ENCODE measurements at regions not wholly inside any gene's neighbourhood (a gene's known extent, or its start where the extent isn't known, plus 50 kb on each side); places are given as distances from the start of the nearest gene placed in this dataset.

DNA sequence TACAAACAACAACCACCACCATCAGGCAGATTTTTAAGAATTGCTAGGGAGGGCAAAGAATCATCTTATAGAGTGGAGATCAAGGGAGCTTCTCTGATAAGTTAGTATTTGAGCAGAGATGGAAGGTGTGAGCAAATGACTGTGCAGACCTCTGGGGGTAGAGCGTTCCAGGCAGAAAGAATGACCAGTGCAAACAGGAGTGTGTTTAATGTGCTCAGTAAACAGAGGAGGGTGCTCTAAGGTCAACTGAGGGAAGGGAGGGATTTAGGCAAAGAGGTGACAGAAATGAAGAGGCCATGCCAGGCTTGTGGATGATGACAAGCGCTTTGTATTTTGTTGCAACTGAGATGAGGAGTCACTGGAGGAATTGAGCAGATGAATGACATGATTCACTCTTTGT is 172.5 kb upstream of the GJB5 start:
- TF ChIP-seq, protein P1, sequence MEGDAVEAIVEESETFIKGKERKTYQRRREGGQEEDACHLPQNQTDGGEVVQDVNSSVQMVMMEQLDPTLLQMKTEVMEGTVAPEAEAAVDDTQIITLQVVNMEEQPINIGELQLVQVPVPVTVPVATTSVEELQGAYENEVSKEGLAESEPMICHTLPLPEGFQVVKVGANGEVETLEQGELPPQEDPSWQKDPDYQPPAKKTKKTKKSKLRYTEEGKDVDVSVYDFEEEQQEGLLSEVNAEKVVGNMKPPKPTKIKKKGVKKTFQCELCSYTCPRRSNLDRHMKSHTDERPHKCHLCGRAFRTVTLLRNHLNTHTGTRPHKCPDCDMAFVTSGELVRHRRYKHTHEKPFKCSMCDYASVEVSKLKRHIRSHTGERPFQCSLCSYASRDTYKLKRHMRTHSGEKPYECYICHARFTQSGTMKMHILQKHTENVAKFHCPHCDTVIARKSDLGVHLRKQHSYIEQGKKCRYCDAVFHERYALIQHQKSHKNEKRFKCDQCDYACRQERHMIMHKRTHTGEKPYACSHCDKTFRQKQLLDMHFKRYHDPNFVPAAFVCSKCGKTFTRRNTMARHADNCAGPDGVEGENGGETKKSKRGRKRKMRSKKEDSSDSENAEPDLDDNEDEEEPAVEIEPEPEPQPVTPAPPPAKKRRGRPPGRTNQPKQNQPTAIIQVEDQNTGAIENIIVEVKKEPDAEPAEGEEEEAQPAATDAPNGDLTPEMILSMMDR (IDR thresholded peaks at IDR 0.05; ENCODE audit: low read depth, low read length): no peak
- no peak for TF ChIP-seq MYC (IDR thresholded peaks at IDR 0.05; ENCODE audit: low read depth, low read length)
- no peak overlapping the region for H3K4me3 ChIP-seq (ENCODE audit: low read depth, low read length)
- DNase-seq (ENCODE audit: low read depth): no peak

DNA sequence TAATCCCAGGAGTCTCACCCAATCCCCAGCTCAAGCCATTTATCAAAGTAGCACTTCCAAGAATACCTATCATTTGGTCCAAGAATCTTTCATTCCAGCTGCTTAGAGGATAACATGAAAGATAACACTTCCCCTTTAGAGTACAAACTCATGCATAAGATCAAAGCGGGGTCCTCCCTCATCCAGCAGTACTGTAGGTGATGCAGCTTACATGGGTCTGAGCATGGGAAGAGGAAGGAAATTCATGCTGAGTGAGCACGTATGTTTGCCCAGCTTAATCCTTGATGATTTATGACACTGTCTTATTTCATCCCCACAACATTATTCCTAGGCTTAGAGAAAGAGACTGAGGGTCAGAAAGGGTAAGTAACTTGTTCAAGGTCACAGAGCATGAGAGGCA is 167.1 kb upstream of the GJB5 start:
- H3K4me3 ChIP-seq (ENCODE audit: low read depth, low read length): no peak overlapping the region
- no peak for DNase-seq (ENCODE audit: low read depth)
- TF ChIP-seq POLR2A (IDR thresholded peaks at IDR 0.05; ENCODE audit: extremely low read depth, insufficient read length) (no peak), MYC (IDR thresholded peaks at IDR 0.05; ENCODE audit: low read depth, low read length) (no peak)
- TF ChIP-seq, protein P1 (IDR thresholded peaks at IDR 0.05; ENCODE audit: low read depth, low read length): no peak
- TF ChIP-seq, protein P2, sequence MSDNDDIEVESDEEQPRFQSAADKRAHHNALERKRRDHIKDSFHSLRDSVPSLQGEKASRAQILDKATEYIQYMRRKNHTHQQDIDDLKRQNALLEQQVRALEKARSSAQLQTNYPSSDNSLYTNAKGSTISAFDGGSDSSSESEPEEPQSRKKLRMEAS (IDR thresholded peaks at IDR 0.05; ENCODE audit: low read depth, low read length): no peak

DNA sequence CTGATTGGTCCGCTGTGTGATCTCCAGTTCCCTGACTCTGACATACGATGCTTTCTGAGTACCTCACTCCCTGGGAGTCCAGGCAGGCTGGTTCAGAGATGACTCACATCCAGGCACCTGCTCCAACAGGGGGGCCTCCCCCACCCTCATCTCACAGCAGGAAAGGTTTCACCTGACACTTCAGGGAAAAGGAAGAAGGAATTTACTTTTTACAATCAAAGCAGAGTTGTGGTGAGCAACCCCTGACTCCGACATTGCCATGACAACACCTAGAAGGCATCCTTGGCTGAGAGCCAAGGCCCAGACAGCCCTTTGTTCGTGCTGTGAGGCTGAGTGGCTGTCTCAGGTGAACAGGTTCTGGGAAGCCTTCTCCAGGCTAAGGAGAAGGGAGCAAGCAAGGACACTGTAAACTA is 164.6 kb upstream of the GJB5 start:
- DNase-seq (ENCODE audit: low read depth): no peak
- TF ChIP-seq, protein P1 (IDR thresholded peaks at IDR 0.05; ENCODE audit: low read depth, low read length): no peak
- no peak for TF ChIP-seq POLR2A (IDR thresholded peaks at IDR 0.05; ENCODE audit: extremely low read depth, insufficient read length)
- TF ChIP-seq MYC (IDR thresholded peaks at IDR 0.05; ENCODE audit: low read depth, low read length): no peak
- TF ChIP-seq, protein P2 (IDR thresholded peaks at IDR 0.05; ENCODE audit: low read depth, low read length): no peak

GRCh38 chr1:34591751-34592629 is 162.9 kb upstream of the GJB5 start:
- TF ChIP-seq POLR2A (IDR thresholded peaks at IDR 0.05; ENCODE audit: extremely low read depth, insufficient read length) (no peak), MYC (IDR thresholded peaks at IDR 0.05; ENCODE audit: low read depth, low read length) (no peak)
- TF ChIP-seq, protein P1 (IDR thresholded peaks at IDR 0.05; ENCODE audit: low read depth, low read length): peak; percentile 26
- TF ChIP-seq, protein P2 (IDR thresholded peaks at IDR 0.05; ENCODE audit: low read depth, low read length): no peak
- DNase-seq (ENCODE audit: low read depth): no peak
- H3K4me3 ChIP-seq (ENCODE audit: low read depth, low read length): no peak overlapping the region

More for the DNA sequence above, 164.6 kb upstream of the GJB5 start:
- no peak overlapping the region for H3K4me3 ChIP-seq (ENCODE audit: low read depth, low read length)

- peak; percentile 65 for DNase-seq (ENCODE audit: low read depth)
- TF ChIP-seq, protein P1 (IDR thresholded peaks at IDR 0.05; ENCODE audit: low read depth, low read length): peak; percentile 89
- TF ChIP-seq, protein P2 (IDR thresholded peaks at IDR 0.05; ENCODE audit: low read depth, low read length): no peak
- H3K4me3 ChIP-seq (ENCODE audit: low read depth, low read length): no peak overlapping the region
Measured at GRCh38 chr1:34597877-34598514, 156.9 kb upstream of the GJB5 start.

Data from NB4 (cell line).